H4 (cell line): ENCODE measurements at regions not wholly inside any gene's neighbourhood (a gene's known extent, or its start where the extent isn't known, plus 50 kb on each side); places are given as distances from the start of the nearest gene placed in this dataset.
"Not testable (repeated sequence)": the region's sequence is repeated elsewhere in the genome, so short reads cannot be mapped to it uniquely, and the experiment has no call there.

Source experiments
- DNase-seq: peaks from one replicate; pipeline ENCODE4 v3.0.0-alpha.2; 2015; ENCODE audit warnings: low spot score

- DNase-seq = peak; percentile 3
These were observed 327.5 kb upstream of the PDE3A start for GRCh38 chr12:20040831-20041230.

GRCh38 chr12:20044351-20044750, 324.0 kb upstream of the PDE3A start:
- DNase-seq = no peak

- no peak for DNase-seq
These were observed 323.5 kb upstream of the PDE3A start for GRCh38 chr12:20044846-20045245.

- DNase-seq = no peak
These were observed 320.4 kb upstream of the PDE3A start for GRCh38 chr12:20047901-20048300.

GRCh38 chr12:20050221-20050620, 318.1 kb upstream of the PDE3A start:
- DNase-seq = peak; percentile 5

- DNase-seq = no peak
These were observed 314.6 kb upstream of the PDE3A start for GRCh38 chr12:20053782-20054181.

- DNase-seq = no peak
These were observed 312.5 kb upstream of the PDE3A start for GRCh38 chr12:20055856-20056255.

- no peak for DNase-seq
These were observed 310.9 kb upstream of the PDE3A start for GRCh38 chr12:20057398-20057797.

GRCh38 chr12:20063116-20063515, 305.2 kb upstream of the PDE3A start:
- DNase-seq = no peak

- no peak for DNase-seq
These were observed 290.7 kb upstream of the PDE3A start for GRCh38 chr12:20077618-20078017.

- DNase-seq = no peak
These were observed 279.3 kb upstream of the PDE3A start for GRCh38 chr12:20089077-20089476.

GRCh38 chr12:20093190-20093810, 275.0 kb upstream of the PDE3A start:
- not testable (repeated sequence) for DNase-seq

- DNase-seq = no peak
These were observed 271.9 kb upstream of the PDE3A start for GRCh38 chr12:20096430-20096829.

GRCh38 chr12:20097626-20098025, 270.7 kb upstream of the PDE3A start:
- no peak for DNase-seq

- no peak for DNase-seq
These were observed 268.7 kb upstream of the PDE3A start for GRCh38 chr12:20099395-20100183.

GRCh38 chr12:20101046-20101445, 267.3 kb upstream of the PDE3A start:
- no peak for DNase-seq

- DNase-seq = no peak
These were observed 262.4 kb upstream of the PDE3A start for GRCh38 chr12:20105943-20106342.

- no peak for DNase-seq
These were observed 258.7 kb upstream of the PDE3A start for GRCh38 chr12:20109676-20110075.

GRCh38 chr12:20115371-20115770, 253.0 kb upstream of the PDE3A start:
- DNase-seq = not testable (repeated sequence)

- DNase-seq = no peak
These were observed 248.5 kb upstream of the PDE3A start for GRCh38 chr12:20119596-20120402.

GRCh38 chr12:20120403-20120725, 248.0 kb upstream of the PDE3A start:
- no peak for DNase-seq

GRCh38 chr12:20122274-20122673, 246.1 kb upstream of the PDE3A start:
- no peak for DNase-seq

- no peak for DNase-seq
These were observed 244.9 kb upstream of the PDE3A start for GRCh38 chr12:20123465-20123864.
